ENCODE measurements at regions not wholly inside any gene's neighbourhood (a gene's known extent, or its start where the extent isn't known, plus 50 kb on each side); places are given as distances from the start of the nearest gene placed in this dataset.

DNA sequence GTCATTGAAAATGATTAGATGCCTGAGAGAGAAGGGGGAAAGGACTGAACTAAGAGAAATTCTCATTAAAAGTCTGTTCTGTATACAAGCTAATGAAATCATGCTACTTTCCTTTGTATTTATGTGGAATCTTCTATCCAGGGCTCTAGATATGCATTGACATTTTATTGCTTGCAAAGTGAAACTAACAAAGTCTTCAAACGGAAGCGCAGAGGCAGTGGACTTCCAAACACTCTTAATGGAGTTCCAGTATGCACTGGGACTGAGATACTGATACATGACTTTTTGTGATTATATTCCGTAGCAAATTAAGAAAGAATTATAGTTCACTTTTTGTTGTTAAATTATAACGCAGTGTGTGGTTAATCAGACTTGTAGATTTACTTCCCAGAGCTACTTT is 166.8 kb upstream of the TBX20 start:
- TF ChIP-seq ZBTB7A (IDR thresholded peaks at IDR 0.05; ENCODE audit: low read depth) (no peak), CREB1 (IDR thresholded peaks at IDR 0.05; ENCODE audit: low read depth) (no peak), TCF12 (IDR thresholded peaks at IDR 0.05; ENCODE audit: low read depth) (no peak), EP300 (IDR thresholded peaks at IDR 0.05; ENCODE audit: borderline replicate concordance) (no peak), YY1 (IDR thresholded peaks at IDR 0.05; ENCODE audit: low read depth) (no peak), RAD21 (IDR thresholded peaks at IDR 0.05; ENCODE audit: low read depth) (no peak), TAF1 (IDR thresholded peaks at IDR 0.05; ENCODE audit: low read depth) (no peak), CEBPB (IDR thresholded peaks at IDR 0.05) (no peak), NFIC (IDR thresholded peaks at IDR 0.05) (no peak), FOXM1 (IDR thresholded peaks at IDR 0.05; ENCODE audit: borderline replicate concordance, low read depth) (no peak), EGR1 (IDR thresholded peaks at IDR 0.05) (no peak), TEAD4 (IDR thresholded peaks at IDR 0.05) (no peak)
- TF ChIP-seq, protein P1, sequence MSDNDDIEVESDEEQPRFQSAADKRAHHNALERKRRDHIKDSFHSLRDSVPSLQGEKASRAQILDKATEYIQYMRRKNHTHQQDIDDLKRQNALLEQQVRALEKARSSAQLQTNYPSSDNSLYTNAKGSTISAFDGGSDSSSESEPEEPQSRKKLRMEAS (IDR thresholded peaks at IDR 0.05), result no peak
- TF ChIP-seq, protein P2, sequence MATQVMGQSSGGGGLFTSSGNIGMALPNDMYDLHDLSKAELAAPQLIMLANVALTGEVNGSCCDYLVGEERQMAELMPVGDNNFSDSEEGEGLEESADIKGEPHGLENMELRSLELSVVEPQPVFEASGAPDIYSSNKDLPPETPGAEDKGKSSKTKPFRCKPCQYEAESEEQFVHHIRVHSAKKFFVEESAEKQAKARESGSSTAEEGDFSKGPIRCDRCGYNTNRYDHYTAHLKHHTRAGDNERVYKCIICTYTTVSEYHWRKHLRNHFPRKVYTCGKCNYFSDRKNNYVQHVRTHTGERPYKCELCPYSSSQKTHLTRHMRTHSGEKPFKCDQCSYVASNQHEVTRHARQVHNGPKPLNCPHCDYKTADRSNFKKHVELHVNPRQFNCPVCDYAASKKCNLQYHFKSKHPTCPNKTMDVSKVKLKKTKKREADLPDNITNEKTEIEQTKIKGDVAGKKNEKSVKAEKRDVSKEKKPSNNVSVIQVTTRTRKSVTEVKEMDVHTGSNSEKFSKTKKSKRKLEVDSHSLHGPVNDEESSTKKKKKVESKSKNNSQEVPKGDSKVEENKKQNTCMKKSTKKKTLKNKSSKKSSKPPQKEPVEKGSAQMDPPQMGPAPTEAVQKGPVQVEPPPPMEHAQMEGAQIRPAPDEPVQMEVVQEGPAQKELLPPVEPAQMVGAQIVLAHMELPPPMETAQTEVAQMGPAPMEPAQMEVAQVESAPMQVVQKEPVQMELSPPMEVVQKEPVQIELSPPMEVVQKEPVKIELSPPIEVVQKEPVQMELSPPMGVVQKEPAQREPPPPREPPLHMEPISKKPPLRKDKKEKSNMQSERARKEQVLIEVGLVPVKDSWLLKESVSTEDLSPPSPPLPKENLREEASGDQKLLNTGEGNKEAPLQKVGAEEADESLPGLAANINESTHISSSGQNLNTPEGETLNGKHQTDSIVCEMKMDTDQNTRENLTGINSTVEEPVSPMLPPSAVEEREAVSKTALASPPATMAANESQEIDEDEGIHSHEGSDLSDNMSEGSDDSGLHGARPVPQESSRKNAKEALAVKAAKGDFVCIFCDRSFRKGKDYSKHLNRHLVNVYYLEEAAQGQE (IDR thresholded peaks at IDR 0.05; ENCODE audit: low read depth), result no peak
- TF ChIP-seq, protein P3, sequence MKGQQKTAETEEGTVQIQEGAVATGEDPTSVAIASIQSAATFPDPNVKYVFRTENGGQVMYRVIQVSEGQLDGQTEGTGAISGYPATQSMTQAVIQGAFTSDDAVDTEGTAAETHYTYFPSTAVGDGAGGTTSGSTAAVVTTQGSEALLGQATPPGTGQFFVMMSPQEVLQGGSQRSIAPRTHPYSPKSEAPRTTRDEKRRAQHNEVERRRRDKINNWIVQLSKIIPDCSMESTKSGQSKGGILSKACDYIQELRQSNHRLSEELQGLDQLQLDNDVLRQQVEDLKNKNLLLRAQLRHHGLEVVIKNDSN (IDR thresholded peaks at IDR 0.05), result no peak

DNA sequence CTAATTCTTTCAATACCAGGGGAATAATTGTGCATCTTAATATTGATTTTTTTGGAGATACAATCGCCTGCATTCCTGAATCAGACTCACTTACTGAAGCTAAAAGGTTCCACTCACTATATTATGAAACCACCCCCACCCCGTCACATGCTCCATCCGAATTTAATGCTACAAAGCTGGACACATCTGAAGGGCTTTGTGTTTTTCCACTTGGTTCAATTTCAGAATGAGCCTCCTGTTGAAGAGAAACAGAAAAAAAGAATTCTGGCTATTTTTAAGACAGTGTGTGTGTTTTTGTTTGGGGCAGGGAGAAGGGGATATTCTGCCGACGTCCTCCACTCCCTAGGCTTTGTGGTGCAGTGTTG is 165.5 kb upstream of the TBX20 start:
- TF ChIP-seq RAD21 (IDR thresholded peaks at IDR 0.05; ENCODE audit: low read depth), result no peak
- no peak for TF ChIP-seq EGR1 (IDR thresholded peaks at IDR 0.05)
- TF ChIP-seq NFIC (IDR thresholded peaks at IDR 0.05), result no peak
- no peak for TF ChIP-seq FOXM1 (IDR thresholded peaks at IDR 0.05; ENCODE audit: borderline replicate concordance, low read depth)
- TF ChIP-seq TCF12 (IDR thresholded peaks at IDR 0.05; ENCODE audit: low read depth), result no peak
- TF ChIP-seq TAF1 (IDR thresholded peaks at IDR 0.05; ENCODE audit: low read depth), result no peak
- no peak for TF ChIP-seq TEAD4 (IDR thresholded peaks at IDR 0.05)
- TF ChIP-seq, protein P3 (IDR thresholded peaks at IDR 0.05), result no peak
- no peak for TF ChIP-seq ZBTB7A (IDR thresholded peaks at IDR 0.05; ENCODE audit: low read depth)
- TF ChIP-seq CREB1 (IDR thresholded peaks at IDR 0.05; ENCODE audit: low read depth), result no peak
- TF ChIP-seq, protein P1 (IDR thresholded peaks at IDR 0.05), result no peak

DNA sequence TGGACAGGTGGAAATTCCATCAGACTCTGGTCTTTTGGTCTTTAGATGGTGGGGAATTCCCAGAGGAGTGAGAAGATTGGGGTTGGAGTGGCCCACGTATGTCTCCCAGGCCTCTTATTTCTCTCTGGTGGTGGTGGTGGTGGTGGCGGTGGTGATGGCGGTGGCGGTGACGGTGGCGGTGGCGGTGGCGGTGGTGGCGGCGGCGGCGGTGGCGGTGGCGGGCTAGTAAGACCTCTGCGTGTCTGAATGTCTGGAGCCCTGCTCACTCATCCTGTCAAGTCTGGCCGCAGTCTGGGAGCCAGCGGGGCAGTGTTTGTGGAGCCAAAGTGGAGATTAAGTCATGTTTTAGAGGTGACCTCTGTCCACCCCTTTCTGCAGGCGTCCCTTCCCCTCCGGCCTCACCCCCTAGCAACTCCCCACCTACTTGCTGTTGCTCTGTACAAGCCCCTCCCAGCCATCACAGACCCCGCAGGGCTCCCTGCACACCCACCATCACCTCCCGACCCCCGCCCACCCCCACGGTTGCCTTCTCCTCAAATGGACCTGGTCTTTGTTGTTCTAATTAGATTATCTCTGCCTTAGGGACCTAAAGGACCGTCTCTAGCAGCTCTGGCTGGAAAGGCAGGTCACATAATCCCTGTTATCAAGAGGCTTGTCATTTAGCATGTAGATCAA is 165.0 kb upstream of the TBX20 start:
- TF ChIP-seq, protein P2 (IDR thresholded peaks at IDR 0.05; ENCODE audit: low read depth), result no peak
- TF ChIP-seq EP300 (IDR thresholded peaks at IDR 0.05; ENCODE audit: borderline replicate concordance) (no peak), NFIC (IDR thresholded peaks at IDR 0.05) (no peak), TCF12 (IDR thresholded peaks at IDR 0.05; ENCODE audit: low read depth) (no peak), RAD21 (IDR thresholded peaks at IDR 0.05; ENCODE audit: low read depth) (no peak), CEBPB (IDR thresholded peaks at IDR 0.05) (no peak), YY1 (IDR thresholded peaks at IDR 0.05; ENCODE audit: low read depth) (no peak), TEAD4 (IDR thresholded peaks at IDR 0.05) (no peak), ZBTB7A (IDR thresholded peaks at IDR 0.05; ENCODE audit: low read depth) (no peak), TAF1 (IDR thresholded peaks at IDR 0.05; ENCODE audit: low read depth) (no peak), FOXM1 (IDR thresholded peaks at IDR 0.05; ENCODE audit: borderline replicate concordance, low read depth) (no peak), EGR1 (IDR thresholded peaks at IDR 0.05) (no peak)
- TF ChIP-seq, protein P3 (IDR thresholded peaks at IDR 0.05), result no peak
- TF ChIP-seq, protein P1 (IDR thresholded peaks at IDR 0.05), result no peak

DNA sequence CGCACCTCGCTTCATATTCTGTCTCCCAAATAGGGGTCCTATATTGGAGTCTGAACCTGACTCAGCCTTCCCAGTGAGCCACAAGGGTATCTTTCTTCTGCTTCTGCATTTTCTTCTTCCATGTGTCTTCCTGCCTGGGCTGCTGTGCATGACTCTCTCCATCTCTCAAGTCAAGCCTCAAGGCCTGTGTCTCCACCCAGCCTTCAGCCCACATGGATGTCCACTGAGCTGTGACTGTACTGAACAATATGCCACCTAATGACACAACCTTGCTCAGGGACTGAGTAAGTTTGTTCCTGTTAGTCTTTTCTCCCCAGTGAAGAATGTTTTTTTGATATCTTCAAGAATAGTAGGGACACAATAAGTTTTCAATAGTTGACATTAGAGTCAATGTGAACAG is 162.7 kb upstream of the TBX20 start:
- TF ChIP-seq TEAD4 (IDR thresholded peaks at IDR 0.05) (no peak), YY1 (IDR thresholded peaks at IDR 0.05; ENCODE audit: low read depth) (no peak), ZBTB7A (IDR thresholded peaks at IDR 0.05; ENCODE audit: low read depth) (no peak), EP300 (IDR thresholded peaks at IDR 0.05; ENCODE audit: borderline replicate concordance) (no peak), CEBPB (IDR thresholded peaks at IDR 0.05) (no peak)
- TF ChIP-seq, protein P1 (IDR thresholded peaks at IDR 0.05), result no peak

DNA sequence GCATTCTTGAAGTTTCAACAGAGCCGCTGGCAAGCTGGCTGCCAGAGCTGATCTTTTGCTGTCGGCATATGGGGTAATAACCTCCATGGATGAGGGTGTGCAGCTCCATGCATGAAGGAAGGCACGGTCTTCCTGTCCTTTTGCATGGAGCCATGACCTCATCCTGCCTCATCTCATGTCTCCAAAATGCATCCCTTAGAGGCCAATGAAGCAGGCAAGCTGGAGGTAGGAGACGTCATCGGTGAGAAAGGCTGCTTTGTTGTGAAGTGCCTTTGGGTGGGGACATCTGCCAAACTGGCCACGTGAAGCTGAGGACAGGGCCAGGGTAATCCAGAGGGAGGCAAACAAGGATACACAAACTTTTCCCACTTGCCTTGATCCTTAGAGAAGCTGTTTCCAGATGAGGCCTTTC is 161.5 kb upstream of the TBX20 start:
- TF ChIP-seq EP300 (IDR thresholded peaks at IDR 0.05; ENCODE audit: borderline replicate concordance), result no peak
- TF ChIP-seq NFIC (IDR thresholded peaks at IDR 0.05), result no peak
- TF ChIP-seq FOXM1 (IDR thresholded peaks at IDR 0.05; ENCODE audit: borderline replicate concordance, low read depth), result no peak
- TF ChIP-seq CREB1 (IDR thresholded peaks at IDR 0.05; ENCODE audit: low read depth), result no peak
- no peak for TF ChIP-seq CEBPB (IDR thresholded peaks at IDR 0.05)
- no peak for TF ChIP-seq RAD21 (IDR thresholded peaks at IDR 0.05; ENCODE audit: low read depth)
- TF ChIP-seq EGR1 (IDR thresholded peaks at IDR 0.05), result no peak
- TF ChIP-seq, protein P2 (IDR thresholded peaks at IDR 0.05; ENCODE audit: low read depth), result no peak
- TF ChIP-seq TEAD4 (IDR thresholded peaks at IDR 0.05), result no peak
- TF ChIP-seq ZBTB7A (IDR thresholded peaks at IDR 0.05; ENCODE audit: low read depth), result no peak
